ENCODE measurements at regions not wholly inside any gene's neighbourhood (a gene's known extent, or its start where the extent isn't known, plus 50 kb on each side); places are given as distances from the start of the nearest gene placed in this dataset.
A peak's percentile ranks its signal among the peaks of the same experiment; 100 is the strongest.

DNA sequence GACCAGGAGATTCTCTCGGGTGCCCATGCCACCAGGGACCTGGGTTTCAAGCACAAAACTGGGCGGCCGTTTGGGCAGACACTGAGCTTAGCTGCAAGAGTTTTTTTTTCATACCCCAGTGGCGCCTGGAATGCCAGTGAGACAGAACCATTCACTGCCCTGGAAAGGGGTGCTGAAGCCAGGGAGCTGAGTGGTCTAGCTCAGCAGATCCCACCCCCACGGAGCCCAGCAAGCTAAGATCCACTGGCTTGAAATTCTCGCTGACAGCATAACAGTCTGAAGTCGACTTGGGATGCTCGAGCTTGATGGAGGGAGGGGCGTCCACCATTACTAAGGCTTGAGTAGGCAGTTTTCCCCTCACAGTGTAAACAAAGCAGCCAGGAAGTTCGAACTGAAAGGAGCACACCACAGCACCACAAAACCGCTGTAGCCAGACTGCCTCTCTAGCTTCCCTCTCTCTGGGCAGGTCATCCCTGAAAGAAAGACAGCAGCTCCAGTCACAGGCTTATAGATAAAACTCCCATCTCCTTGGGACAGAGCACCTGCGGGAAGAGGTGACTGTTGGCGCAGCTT is 157.7 kb downstream of the GIPC2 start:
- DNase-seq, result peak; percentile 21

DNA sequence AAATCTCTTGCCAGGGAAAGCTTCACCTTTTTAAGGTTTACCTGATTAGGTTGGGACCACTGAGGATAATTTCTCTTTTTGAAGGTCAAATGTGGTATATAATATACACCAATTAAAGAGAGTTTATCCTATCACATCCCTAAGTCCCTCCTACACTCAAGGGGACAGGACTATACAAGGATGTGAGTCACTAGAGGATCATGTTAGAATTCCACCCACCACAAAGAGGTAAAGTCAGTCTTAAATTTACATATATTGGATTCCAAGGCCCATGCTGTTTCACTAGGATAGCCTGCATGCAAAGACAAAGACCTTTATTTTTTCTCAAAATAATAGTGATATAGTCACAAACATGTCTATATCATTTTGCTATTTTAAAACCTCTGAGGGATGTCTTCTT is 164.4 kb downstream of the GIPC2 start:
- no peak for DNase-seq

GRCh38 chr1:78211483-78212092 is 165.8 kb downstream of the GIPC2 start:
- DNase-seq, result no peak

DNA sequence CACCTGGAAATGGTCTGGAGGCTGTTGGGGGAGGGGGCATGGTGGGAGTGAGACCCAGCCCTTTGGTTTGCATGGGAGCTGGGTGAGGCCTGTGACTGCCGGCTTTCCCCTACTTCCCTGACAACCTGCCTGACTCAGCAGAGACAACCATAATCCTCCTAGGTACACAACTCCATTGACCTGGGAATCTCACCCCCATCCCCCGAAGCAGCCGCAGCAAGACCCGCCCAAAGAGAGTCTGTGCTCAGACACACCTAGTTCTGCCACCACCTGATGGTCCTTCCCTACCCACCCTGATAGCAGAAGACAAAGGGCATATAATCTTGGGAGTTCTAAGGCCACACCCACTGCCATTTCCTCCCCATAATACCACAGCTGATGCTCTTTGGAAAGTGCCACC is 168.6 kb downstream of the GIPC2 start:
- DNase-seq, result no peak

DNA sequence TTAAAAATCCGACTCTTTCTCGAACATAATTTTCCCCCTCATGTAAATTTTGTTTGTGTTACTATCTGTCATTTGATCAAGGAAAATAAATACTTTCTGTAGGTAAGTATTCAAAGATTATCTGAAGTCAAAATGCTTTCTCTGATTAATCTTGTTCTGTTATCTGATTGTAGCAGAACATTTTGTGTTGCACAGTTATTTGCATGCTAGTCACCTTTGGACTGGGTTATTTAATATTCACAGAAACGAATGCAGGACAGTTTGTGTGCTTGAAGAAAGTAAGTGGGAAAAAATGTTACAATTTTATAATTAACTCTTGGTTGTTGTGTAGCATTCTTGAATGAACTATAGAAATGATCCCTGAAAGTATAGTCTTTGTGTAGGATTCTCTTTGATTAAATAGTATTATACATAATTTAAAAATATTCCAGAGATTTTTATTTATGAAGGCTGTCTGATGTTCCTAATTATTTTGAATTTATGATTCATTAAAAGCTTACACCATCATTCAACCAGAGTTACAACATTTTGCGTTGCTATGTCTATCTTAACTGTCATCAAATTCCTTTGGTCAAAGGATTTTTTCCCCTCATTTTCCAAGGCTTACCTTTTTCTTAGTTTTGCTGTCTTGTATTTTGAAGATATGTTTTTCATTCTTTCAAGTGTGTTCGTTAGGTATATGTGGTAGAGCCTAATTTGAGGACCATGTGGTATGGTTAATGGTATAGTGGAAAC is 176.6 kb downstream of the GIPC2 start:
- no peak for DNase-seq

DNA sequence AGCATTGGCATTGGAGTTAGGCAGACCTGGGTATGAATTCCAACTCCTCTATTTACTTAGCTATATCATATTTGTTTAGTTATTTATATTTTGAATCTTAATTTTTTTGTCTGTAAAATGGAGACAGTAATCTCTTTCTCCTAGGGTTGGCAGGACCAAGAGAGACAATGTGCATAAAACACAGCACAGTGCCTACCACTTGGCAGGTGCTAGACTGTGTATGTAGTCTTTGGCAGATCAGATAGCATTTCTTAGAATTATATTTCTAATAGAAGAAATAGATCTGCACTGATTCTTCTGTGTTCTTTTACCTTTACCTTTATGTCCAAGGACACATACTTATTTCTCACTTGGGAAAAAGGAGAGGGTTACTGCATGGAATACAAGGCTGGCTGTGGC is 177.2 kb downstream of the GIPC2 start:
- no peak for DNase-seq

GRCh38 chr1:78223417-78224215 is 177.8 kb downstream of the GIPC2 start:
- no peak for DNase-seq

- no peak for DNase-seq
Measured at GRCh38 chr1:78224246-78224785, 178.6 kb downstream of the GIPC2 start.

GRCh38 chr1:78224861-78225552 is 179.2 kb downstream of the GIPC2 start:
- no peak for DNase-seq

DNA sequence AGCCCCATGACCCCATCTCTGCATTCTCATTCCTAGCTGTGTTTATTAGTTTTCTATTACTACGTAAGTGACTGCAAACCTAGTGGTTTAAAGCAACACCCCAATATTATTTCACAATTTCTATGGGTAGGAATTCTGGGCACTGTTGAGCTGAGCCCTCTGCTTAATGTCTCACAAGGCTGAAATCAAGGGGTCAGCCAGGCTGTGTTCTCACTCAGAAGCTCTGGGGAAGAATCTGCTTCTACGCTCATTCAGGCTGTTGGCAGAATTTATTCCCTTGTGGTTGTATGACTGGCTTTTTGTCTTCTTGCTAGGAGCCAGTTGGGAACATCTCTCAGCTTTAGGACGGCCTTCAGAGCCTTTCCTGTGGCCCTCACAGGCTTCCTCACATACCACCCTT is 181.0 kb downstream of the GIPC2 start:
- no peak for DNase-seq

GRCh38 chr1:78227705-78228635 is 182.2 kb downstream of the GIPC2 start:
- no peak for DNase-seq

DNA sequence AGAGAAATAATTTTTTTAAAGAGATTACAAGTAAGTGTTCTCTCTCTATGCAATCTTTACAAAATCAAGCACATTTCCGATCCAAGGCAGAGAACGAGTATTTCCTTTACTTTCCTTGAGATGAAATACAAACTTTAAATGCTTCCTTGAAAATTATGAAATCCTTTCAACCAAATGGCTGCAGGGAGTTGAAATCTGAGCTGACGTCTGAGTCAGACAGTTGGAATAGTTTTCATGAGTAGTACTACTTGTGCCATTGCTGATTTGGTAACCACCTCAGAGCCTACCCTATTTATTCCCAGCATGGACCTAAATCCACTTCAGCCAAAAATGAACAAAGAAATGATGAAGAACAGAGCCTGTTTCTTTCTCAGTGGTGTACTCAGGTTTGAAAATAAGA is 183.6 kb downstream of the GIPC2 start:
- no peak for DNase-seq

DNA sequence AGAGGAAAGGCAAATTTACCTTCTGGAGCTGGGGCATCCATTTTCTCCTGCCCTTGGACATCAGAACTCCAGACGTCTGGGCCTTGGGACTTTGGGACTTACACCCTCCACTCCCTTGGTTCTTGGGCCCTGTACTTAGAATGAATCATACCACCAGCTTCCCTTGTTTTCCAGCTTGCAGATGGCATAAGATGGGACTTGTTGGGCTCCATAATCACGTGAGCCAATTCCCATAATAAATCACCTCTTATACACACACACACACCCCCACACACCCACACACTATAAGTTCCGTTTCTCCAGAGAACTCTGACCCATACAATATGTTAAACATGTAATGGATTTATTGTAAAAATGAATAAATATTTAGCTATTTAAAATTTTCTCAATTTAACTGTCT is 185.7 kb downstream of the GIPC2 start:
- DNase-seq, result no peak

- DNase-seq, result no peak
Measured at GRCh38 chr1:78231894-78232293, 186.1 kb downstream of the GIPC2 start.

- no peak for DNase-seq
Measured at GRCh38 chr1:78232630-78233029, 186.9 kb downstream of the GIPC2 start.

DNA sequence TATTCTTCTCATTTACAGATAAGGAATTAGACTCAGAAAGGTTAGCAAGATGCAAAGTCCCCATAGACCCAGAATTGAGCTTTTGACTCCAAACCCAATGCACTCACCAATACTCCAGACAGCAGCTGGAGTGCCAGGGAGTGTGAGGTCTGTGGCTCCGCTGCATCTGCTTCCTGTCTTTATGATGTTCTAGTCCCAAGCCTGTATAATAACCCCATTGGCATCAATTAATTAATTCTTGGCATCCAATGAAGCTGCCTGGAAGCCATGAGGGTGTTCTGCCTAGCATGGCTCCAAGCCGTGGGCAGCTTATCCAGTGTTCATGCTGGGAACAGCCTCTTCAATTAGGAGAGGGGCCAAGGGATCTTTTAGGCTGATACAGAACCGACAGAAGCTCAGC is 188.7 kb downstream of the GIPC2 start:
- no peak for DNase-seq

GRCh38 chr1:78236716-78237115 is 190.9 kb downstream of the GIPC2 start:
- no peak for DNase-seq

DNA sequence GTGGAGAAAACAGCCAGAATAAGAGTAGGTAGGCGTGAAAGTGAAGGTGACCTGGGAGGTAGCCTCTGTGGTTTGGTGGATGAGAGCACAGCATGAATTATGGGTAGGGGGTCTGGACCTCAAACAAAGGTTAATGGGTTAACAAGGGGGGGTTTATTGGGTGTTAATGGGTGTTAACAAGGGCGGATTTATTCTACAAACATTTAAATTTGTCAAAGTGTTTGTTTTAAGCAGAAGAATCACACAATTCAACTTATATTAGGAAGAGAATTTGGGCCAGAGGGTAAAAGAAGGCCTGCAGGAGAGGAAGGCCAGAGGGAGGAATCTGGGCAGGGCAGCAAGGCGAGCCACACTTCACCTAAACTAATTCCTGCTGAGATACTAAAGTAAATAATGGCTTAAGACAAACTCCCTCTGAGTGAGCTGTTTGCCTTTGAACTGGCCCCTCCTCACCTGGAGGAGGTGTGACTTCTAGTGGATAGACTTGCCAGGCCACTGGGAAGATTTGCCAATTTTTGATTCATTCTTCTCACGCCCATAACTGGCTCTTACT is 191.7 kb downstream of the GIPC2 start:
- DNase-seq, result no peak

DNA sequence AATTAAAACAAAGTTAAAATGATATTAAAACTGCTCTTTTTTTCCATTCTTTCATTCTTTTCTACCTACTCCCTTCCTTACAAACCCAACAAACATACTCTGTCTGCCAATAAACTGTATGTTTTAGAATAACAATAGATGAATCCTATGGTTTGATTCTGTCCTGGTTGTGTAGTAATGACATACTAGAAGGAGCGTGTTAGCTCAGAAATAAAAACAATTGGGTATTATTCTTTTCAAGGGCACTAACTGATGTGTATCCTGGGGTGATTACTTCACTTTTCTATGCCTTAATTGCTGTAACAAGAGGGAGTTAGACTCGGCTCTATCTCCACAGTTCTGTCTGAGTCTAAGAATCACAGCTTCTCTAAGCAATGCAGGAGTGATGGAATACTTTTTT is 194.4 kb downstream of the GIPC2 start:
- DNase-seq, result no peak

DNA sequence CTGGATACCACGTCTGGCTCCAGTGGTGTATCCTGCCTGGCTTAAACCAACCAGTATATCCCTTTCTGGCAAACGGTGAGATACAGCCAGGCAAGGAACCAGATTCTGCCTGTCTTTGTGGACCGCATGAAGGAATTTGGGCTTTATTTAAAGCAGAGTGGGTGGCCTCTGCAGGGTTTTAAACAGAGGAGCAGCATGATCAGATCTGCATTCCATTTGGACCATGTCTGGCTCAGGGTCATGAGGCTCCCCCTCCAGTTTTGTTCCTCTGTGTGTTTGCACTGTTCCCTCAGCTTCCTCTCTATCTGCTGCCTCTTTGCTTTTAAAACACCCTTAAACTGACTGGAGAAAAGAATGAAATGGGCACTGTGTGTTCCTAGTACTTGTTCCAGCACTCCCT is 195.0 kb downstream of the GIPC2 start:
- no peak for DNase-seq

GRCh38 chr1:78247079-78247478 is 201.3 kb downstream of the GIPC2 start:
- no peak for DNase-seq

Measured in GDM1 (cell line).